ENCODE measurements at regions not wholly inside any gene's neighbourhood (a gene's known extent, or its start where the extent isn't known, plus 50 kb on each side); places are given as distances from the start of the nearest gene placed in this dataset.
"Not testable (repeated sequence)": the region's sequence is repeated elsewhere in the genome, so short reads cannot be mapped to it uniquely, and the experiment has no call there.

GRCh38 chr2:82007071-82007664 lies 1702.6 kb upstream of the LRRTM1 start:
- H3K36me3 Mint-ChIP-seq (ENCODE audit: low read depth) = no peaks in the 10 kb centered on the region
- no peaks in the 10 kb centered on the region for H3K9me3 ChIP-seq (ENCODE audit: control insufficient read depth, low read length, poor library complexity, severe bottlenecking)
- H3K27me3 Mint-ChIP-seq = no peaks in the 10 kb centered on the region
- H3K4me3 Mint-ChIP-seq = no peak overlapping the region
- ATAC-seq = no peak
- H3K27ac Mint-ChIP-seq = no peak overlapping the region
- DNase-seq = no peak
- no peaks in the 10 kb centered on the region for H3K4me1 Mint-ChIP-seq

GRCh38 chr2:82005889-82006288 lies 1701.3 kb upstream of the LRRTM1 start:
- not testable (repeated sequence) for H3K27ac Mint-ChIP-seq; ATAC-seq; DNase-seq; H3K4me1 Mint-ChIP-seq; H3K4me3 Mint-ChIP-seq; H3K36me3 Mint-ChIP-seq (ENCODE audit: low read depth); H3K9me3 ChIP-seq (ENCODE audit: control insufficient read depth, low read length, poor library complexity, severe bottlenecking); H3K27me3 Mint-ChIP-seq

GRCh38 chr2:82001614-82002013 lies 1697.1 kb upstream of the LRRTM1 start:
- Mint-ChIP-seq H3K4me3 (no peak overlapping the region), H3K4me1 (no peaks in the 10 kb centered on the region), H3K36me3 (ENCODE audit: low read depth) (no peaks in the 10 kb centered on the region), H3K27me3 (no peaks in the 10 kb centered on the region), H3K27ac (no peak overlapping the region)
- H3K9me3 ChIP-seq (ENCODE audit: control insufficient read depth, low read length, poor library complexity, severe bottlenecking) = no peaks in the 10 kb centered on the region
- DNase-seq = no peak
- ATAC-seq = no peak

GRCh38 chr2:82000606-82001005 lies 1696.1 kb upstream of the LRRTM1 start:
- no peak for ATAC-seq
- DNase-seq = no peak
- H3K36me3 Mint-ChIP-seq (ENCODE audit: low read depth) = no peaks in the 10 kb centered on the region
- no peak overlapping the region for H3K27ac Mint-ChIP-seq
- H3K4me1 Mint-ChIP-seq = no peaks in the 10 kb centered on the region
- H3K4me3 Mint-ChIP-seq = no peak overlapping the region
- H3K27me3 Mint-ChIP-seq = no peaks in the 10 kb centered on the region
- H3K9me3 ChIP-seq (ENCODE audit: control insufficient read depth, low read length, poor library complexity, severe bottlenecking) = no peaks in the 10 kb centered on the region

- no peak for DNase-seq
- H3K4me1 Mint-ChIP-seq = no peaks in the 10 kb centered on the region
- no peak overlapping the region for H3K27ac Mint-ChIP-seq
- no peaks in the 10 kb centered on the region for H3K27me3 Mint-ChIP-seq
- no peak for ATAC-seq
- no peaks in the 10 kb centered on the region for H3K36me3 Mint-ChIP-seq (ENCODE audit: low read depth)
- no peak overlapping the region for H3K4me3 Mint-ChIP-seq
- H3K9me3 ChIP-seq (ENCODE audit: control insufficient read depth, low read length, poor library complexity, severe bottlenecking) = no peaks in the 10 kb centered on the region
These were observed 1691.8 kb upstream of the LRRTM1 start for GRCh38 chr2:81996332-81996731.

- Mint-ChIP-seq H3K4me1 (no peaks in the 10 kb centered on the region), H3K4me3 (no peak overlapping the region), H3K27ac (no peak overlapping the region), H3K27me3 (no peaks in the 10 kb centered on the region), H3K36me3 (ENCODE audit: low read depth) (no peaks in the 10 kb centered on the region)
- no peak for ATAC-seq
- H3K9me3 ChIP-seq (ENCODE audit: control insufficient read depth, low read length, poor library complexity, severe bottlenecking) = no peaks in the 10 kb centered on the region
- DNase-seq = no peak
These were observed 1686.7 kb upstream of the LRRTM1 start for GRCh38 chr2:81991282-81991681.

- ATAC-seq = no peak
- Mint-ChIP-seq H3K4me3 (no peak overlapping the region), H3K27me3 (no peaks in the 10 kb centered on the region), H3K4me1 (no peaks in the 10 kb centered on the region), H3K27ac (no peak overlapping the region), H3K36me3 (ENCODE audit: low read depth) (no peaks in the 10 kb centered on the region)
- no peak for DNase-seq
- H3K9me3 ChIP-seq (ENCODE audit: control insufficient read depth, low read length, poor library complexity, severe bottlenecking) = no peaks in the 10 kb centered on the region
These were observed 1682.8 kb upstream of the LRRTM1 start for GRCh38 chr2:81987370-81987769.

GRCh38 chr2:81984969-81985637 lies 1680.6 kb upstream of the LRRTM1 start:
- H3K9me3 ChIP-seq (ENCODE audit: control insufficient read depth, low read length, poor library complexity, severe bottlenecking) = no peaks in the 10 kb centered on the region
- H3K27ac Mint-ChIP-seq = no peak overlapping the region
- H3K4me1 Mint-ChIP-seq = no peaks in the 10 kb centered on the region
- no peak overlapping the region for H3K4me3 Mint-ChIP-seq
- no peak for DNase-seq
- no peak for ATAC-seq
- no peaks in the 10 kb centered on the region for H3K36me3 Mint-ChIP-seq (ENCODE audit: low read depth)
- no peaks in the 10 kb centered on the region for H3K27me3 Mint-ChIP-seq

GRCh38 chr2:81981585-81981984 lies 1677.0 kb upstream of the LRRTM1 start:
- ATAC-seq (no peak), DNase-seq (no peak)
- H3K27me3 Mint-ChIP-seq = no peaks in the 10 kb centered on the region
- no peak overlapping the region for H3K4me3 Mint-ChIP-seq
- no peaks in the 10 kb centered on the region for H3K4me1 Mint-ChIP-seq
- H3K9me3 ChIP-seq (ENCODE audit: control insufficient read depth, low read length, poor library complexity, severe bottlenecking) = no peaks in the 10 kb centered on the region
- H3K27ac Mint-ChIP-seq = no peak overlapping the region
- no peaks in the 10 kb centered on the region for H3K36me3 Mint-ChIP-seq (ENCODE audit: low read depth)

GRCh38 chr2:81979086-81979485 lies 1674.5 kb upstream of the LRRTM1 start:
- no peaks in the 10 kb centered on the region for H3K4me1 Mint-ChIP-seq
- DNase-seq (no peak), ATAC-seq (no peak)
- no peak overlapping the region for H3K4me3 Mint-ChIP-seq
- no peaks in the 10 kb centered on the region for H3K9me3 ChIP-seq (ENCODE audit: control insufficient read depth, low read length, poor library complexity, severe bottlenecking)
- H3K27ac Mint-ChIP-seq = no peak overlapping the region
- H3K27me3 Mint-ChIP-seq = no peaks in the 10 kb centered on the region
- no peaks in the 10 kb centered on the region for H3K36me3 Mint-ChIP-seq (ENCODE audit: low read depth)

- Mint-ChIP-seq H3K4me3 (no peak overlapping the region), H3K27ac (no peak overlapping the region), H3K36me3 (ENCODE audit: low read depth) (no peaks in the 10 kb centered on the region), H3K27me3 (no peaks in the 10 kb centered on the region), H3K4me1 (no peaks in the 10 kb centered on the region)
- ATAC-seq = no peak
- no peak for DNase-seq
- no peaks in the 10 kb centered on the region for H3K9me3 ChIP-seq (ENCODE audit: control insufficient read depth, low read length, poor library complexity, severe bottlenecking)
These were observed 1672.4 kb upstream of the LRRTM1 start for GRCh38 chr2:81976998-81977397.

GRCh38 chr2:81974216-81974615 lies 1669.7 kb upstream of the LRRTM1 start:
- H3K9me3 ChIP-seq (ENCODE audit: control insufficient read depth, low read length, poor library complexity, severe bottlenecking) = no peaks in the 10 kb centered on the region
- Mint-ChIP-seq H3K27ac (no peak overlapping the region), H3K27me3 (no peaks in the 10 kb centered on the region), H3K4me1 (no peaks in the 10 kb centered on the region), H3K36me3 (ENCODE audit: low read depth) (no peaks in the 10 kb centered on the region), H3K4me3 (no peak overlapping the region)
- DNase-seq (no peak), ATAC-seq (no peak)

- H3K4me3 Mint-ChIP-seq = no peak overlapping the region
These were observed 1638.3 kb upstream of the LRRTM1 start for GRCh38 chr2:81942876-81943275.

GRCh38 chr2:81942136-81942680 lies 1637.7 kb upstream of the LRRTM1 start:
- H3K27ac Mint-ChIP-seq = no peak overlapping the region
- H3K27me3 Mint-ChIP-seq = no peaks in the 10 kb centered on the region
- ATAC-seq = no peak

More at GRCh38 chr2:81942876-81943275, 1638.3 kb upstream of the LRRTM1 start:
- H3K36me3 Mint-ChIP-seq (ENCODE audit: low read depth) = no peaks in the 10 kb centered on the region
- ATAC-seq (no peak), DNase-seq (no peak)
- no peak overlapping the region for H3K27ac Mint-ChIP-seq
- no peaks in the 10 kb centered on the region for H3K9me3 ChIP-seq (ENCODE audit: control insufficient read depth, low read length, poor library complexity, severe bottlenecking)
- no peaks in the 10 kb centered on the region for H3K27me3 Mint-ChIP-seq
- H3K4me1 Mint-ChIP-seq = no peaks in the 10 kb centered on the region

More at GRCh38 chr2:81942136-81942680, 1637.7 kb upstream of the LRRTM1 start:
- Mint-ChIP-seq H3K4me3 (no peak overlapping the region), H3K36me3 (ENCODE audit: low read depth) (no peaks in the 10 kb centered on the region), H3K4me1 (no peaks in the 10 kb centered on the region)
- H3K9me3 ChIP-seq (ENCODE audit: control insufficient read depth, low read length, poor library complexity, severe bottlenecking) = no peaks in the 10 kb centered on the region
- DNase-seq = no peak
